HG03280 (cell line): ENCODE measurements at regions not wholly inside any gene's neighbourhood (a gene's known extent, or its start where the extent isn't known, plus 50 kb on each side); places are given as distances from the start of the nearest gene placed in this dataset.
"Not testable (repeated sequence)": the region's sequence is repeated elsewhere in the genome, so short reads cannot be mapped to it uniquely, and the experiment has no call there.

Experiments used
- ATAC-seq: cut with Tn5 transposase; IDR thresholded peaks from one replicate; pipeline ENCODE4 v1.9.1; 2021; ENCODE audit warnings: mild to moderate bottlenecking, moderate library complexity; ENCODE audit not compliant: unreplicated experiment

DNA sequence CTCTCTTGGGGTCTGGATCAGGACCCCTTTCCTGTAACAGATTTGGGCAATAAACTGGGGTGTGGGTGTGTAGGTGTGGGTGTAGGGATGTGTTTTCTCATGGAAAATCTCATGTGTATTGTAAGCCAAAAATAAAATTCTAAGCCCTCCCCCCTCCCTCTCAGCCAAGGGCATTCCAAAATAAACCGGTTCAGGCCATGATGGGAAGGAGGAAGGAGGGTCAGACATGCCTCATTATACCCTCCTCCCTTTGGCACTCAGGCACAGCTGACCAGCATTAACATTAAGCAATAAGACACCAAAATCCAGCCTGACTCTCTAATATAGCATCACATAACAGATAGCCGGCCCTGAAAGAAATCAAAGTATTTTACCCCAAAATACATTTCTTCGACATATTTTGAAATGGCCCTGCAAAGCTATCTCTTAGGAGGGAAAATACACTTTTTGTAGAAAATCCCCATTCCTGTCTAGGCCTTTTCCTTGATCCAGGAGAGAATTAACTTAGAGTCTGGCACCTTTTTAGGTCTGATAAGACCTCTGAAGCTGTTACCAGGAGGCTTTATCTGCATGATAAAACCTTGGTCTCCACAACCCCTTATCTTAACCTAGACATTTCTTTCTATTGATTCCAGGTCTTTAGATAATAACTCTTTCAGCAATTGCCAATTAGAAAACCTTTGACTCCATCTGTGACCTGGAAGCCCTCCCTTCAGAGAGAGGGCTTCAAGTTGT lies 128.7 kb upstream of the COL5A2 start:
- no peak for ATAC-seq

DNA sequence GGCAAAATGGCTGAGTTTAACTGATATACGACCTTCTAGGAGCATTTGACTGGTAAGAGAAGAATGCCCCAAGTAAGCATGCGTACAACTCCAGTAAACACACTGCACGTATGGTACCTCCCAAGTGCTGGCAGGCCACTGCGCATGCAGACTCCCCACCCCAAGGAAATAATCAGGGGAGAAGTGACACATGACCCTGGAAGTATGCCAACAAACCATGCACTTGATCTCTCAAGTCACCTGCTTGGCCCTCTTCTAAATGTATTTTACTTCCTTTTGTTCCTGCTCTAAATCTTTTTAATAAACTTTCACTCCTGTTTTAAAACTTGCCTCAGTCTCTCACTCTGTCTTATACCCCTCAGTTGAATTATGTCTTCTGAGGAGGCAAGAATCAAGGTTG lies 129.8 kb upstream of the COL5A2 start:
- no peak for ATAC-seq

DNA sequence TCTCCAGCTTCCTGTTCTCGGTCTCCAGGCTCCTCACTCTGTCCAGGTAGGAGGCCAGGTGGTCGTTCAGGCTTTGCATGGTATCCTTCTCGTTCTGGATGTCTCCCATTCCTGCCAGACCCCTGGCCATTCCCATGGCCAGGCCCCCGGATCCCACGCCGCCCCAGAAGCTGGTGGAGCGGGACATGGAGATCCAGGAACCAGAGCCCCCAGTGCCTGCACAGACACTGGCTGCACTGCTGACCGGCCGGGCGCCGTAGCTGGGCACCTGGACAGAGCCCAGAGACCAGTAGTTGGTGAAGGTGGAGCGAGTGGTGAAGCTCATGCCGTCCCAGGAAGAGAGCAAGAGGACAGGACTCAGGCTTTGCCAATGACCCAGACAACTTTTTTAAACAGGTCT lies 129.1 kb upstream of the WDR75 start:
- ATAC-seq, result no peak

DNA sequence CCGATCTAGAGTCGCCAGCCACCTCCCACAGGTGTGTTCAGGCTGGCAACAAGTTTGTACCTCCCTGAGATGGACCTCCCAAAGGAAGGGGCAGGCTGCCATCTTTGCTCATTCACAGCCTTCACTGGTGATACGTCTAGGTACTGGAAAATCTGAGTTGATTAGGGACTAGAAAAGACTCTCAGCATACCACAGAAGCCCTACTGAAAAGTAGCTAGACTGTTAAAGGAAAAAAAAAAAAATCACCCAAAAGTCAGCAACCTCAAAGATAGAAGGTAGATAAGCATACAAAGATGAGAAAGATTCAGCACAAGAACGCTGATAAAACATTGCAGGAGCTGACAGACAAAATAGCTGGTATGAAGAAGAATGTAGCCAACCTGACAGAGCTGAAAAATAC lies 128.6 kb upstream of the WDR75 start:
- no peak for ATAC-seq

DNA sequence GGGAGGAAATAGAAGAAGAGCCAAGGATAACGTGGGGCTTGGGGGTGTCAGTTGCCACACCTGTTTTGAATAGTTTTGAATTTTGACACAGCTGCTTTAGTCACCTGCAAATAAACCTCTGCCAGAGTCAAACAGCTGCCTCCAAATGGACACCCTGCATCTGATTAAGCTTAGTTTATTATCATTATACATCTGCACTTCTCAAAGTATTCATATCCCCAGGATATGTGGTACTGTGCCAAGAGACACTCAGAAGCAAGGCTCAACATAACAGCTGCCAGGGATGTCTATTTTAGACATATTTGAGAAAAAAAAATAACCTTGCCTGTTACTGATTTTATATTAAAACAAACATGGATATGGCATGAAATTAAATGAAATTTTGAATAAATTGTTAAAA lies 122.5 kb upstream of the WDR75 start:
- ATAC-seq, result no peak

DNA sequence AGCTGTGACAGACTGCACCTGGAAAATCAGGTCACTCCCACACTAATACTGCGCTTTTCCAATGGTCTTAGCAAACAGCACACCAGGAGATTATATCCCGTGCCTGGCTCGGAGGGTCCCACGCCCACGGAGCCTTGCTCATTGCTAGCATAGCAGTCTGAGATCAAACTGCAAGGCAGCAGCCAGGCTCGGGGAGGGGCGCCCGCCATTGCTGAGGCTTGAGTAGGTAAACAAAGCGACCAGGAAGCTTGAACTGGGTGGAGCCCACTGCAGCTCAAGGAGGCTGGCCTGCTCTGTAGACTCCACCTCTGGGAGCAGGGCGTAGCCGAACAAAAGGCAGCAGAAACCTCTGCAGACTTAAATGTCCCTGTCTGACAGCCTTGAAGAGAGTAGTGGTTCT lies 121.8 kb upstream of the WDR75 start:
- ATAC-seq, result not testable (repeated sequence)

DNA sequence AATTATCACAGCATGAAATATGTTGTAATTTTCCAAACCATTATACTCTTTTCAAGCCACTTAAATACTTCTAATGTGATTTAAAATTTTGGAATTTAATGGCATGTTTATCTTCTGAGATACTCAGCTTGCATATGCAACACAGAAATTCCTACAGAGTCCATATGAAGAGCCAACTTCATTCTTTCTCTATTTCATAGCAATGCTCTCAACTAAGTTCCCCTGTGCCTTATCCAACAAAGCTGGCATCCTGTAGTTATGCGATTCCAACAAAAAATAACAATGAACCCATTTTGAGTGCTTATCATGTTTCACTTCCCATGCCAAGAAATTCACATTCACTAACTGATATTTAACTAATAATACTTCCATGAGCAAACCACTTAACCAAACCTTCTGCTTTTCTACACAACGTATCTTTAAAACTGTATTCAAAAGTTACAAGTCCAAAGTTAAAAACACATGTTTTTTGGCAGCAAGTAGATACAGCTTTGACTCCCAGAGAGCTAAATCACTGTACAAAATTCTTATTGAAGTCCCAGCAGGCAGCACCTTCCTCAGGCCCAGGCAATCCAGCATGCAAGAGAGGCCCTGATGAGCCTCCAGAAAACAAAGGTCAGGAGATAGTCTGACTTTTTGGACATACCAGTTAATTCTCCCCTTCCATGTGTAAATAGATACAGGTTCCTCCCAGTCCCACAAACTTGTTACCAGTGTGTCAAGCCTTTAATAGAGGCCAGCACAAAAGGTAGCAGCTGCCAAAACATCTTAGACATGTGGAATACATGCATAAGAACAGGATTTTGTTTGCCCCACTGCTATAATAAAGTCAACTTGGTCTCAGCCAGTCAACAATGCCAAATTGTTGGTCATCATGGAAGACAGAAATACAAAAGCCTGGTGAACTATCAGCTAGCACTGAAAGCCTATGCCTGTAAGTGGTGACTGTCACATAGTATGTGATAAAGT lies 113.1 kb upstream of the WDR75 start:
- ATAC-seq, result no peak

DNA sequence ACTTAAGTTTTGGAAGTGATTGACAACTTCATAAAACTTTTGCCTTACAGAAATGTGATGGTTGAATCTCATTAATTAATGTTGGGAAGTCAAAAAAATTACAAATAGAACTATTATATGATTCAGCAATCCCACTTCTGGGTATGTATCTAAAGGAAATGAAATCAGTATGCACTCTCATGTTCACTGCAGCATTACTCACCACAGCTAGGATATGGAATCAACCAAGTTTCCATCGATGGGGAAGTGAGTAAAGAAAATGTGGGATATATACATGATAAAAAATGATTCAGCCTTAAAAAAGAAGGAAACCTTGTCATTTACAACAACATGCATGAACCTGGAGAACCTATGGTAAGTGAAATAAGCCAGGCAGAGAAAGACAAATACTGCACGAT lies 112.4 kb upstream of the WDR75 start:
- no peak for ATAC-seq

DNA sequence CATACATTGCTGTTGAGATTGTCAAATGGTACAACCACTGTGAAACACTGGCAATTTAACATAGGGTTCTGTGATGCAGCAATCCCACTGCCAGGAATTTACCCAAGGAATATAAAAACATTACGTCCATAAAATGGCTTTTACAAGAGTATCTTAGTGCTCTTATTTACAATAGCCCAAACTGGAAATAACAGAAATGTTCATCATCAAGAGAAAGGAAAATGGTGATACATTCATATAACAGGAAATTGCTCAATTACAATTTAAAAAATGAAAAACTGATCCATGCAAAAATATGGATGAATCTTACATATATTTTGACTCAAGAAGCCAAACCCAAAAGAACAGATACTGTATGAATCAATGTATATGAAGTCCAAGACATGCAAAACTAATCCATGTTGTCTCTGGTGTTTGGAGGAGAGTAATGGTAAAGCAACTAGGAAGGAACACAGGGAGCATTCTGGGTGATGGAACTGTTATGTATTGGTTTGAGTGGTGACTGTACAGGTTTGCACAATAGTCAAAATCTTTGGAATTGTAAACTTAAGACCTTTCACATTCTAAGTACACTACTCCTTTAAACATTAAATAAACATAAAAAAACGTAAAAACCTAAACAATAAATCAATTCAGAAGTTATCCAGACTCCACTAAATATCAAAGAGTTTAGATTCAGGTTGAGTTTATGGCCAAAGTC lies 104.8 kb upstream of the WDR75 start:
- ATAC-seq, result no peak

DNA sequence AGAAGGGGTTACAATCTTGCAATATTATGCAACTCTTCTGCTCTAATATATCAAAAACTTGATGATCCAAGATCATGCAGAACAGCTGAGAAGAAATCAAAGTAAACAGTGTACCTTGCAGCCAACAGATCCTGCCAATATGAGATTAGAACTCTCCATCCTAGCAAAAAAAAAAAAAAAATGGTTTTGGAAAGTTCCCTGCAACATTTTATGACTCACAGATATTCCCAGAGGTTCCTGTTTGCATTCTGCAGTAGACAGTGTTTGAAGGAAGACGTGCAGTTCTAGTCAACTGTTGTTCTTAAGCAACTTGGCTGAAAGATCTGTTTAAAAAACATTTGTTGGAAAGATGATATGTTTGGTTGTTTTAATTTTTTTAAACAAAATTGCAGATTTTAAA lies 103.6 kb upstream of the WDR75 start:
- ATAC-seq, result no peak

DNA sequence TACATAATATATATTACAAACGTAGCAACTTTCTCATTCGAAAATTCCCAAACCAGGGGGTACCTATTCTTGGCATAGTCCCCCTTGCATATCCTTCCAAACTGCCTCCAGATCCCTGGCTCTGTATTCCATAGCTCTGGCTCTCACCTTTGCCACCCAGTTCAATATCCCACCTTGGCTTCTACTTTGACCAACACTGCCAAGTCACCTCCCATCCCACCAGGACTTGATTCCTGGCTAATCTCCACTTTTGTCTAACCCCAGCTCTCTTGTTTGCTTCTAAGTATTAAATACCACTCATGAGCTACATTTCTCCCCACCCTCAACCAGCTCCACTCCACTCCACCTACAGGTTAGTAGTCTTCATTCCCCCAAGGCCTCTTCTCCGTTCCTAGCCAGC lies 103.2 kb upstream of the WDR75 start:
- ATAC-seq, result no peak

DNA sequence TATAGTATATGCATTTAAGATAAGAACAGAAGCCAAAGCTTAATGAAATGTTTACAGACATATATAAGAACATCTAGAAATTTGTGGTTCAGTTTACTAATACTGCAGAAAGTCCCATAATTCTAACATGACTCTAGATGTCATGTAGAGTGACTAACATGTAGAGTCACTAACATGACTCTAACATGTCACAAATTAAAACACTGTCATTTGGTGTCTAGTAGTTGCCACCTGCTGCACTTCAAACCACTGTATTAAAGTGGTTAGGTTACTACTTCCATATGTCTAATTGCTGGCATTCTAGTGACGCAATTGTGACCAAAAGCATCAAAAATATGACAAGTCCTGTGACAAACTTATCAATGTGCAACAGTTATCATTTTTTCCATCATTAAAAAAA lies 100.2 kb upstream of the WDR75 start:
- ATAC-seq, result no peak

DNA sequence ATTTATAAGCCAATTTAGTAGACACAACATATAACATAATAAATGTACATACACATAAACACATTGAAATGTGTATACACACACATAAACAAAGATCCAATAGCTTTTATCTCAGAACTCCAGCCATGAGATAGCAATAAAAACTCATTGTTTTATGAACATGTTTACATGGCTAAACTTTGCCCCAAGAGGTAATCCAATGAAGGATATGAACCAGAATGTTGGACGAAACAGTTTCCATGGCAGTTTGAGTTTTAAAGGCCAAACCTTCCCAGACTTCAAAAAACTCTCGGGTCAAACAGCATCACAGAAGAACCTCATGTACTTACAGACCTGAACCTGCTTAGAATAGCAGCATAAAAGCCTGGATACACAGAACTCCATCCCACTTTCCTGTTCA lies 97.2 kb upstream of the WDR75 start:
- ATAC-seq, result no peak

DNA sequence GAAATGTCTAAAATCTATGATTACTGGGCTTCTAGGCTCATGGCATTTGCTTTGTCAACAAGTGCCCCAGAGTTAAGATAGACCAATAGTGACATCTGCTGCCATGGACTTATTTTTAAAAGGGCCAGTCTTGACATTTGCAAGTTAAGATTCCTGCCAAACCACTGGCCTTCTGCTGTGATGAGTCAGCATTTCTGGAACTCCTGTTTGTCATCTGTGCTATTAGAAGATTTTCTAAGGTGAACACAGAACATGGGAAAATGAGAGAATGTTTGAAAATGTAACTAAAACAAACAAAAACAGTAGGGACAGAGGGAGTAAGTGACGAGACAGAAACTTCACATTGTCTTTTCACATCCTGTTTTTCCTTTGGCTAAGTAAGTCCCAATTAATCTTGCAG lies 93.7 kb upstream of the WDR75 start:
- ATAC-seq, result peak; percentile 80

DNA sequence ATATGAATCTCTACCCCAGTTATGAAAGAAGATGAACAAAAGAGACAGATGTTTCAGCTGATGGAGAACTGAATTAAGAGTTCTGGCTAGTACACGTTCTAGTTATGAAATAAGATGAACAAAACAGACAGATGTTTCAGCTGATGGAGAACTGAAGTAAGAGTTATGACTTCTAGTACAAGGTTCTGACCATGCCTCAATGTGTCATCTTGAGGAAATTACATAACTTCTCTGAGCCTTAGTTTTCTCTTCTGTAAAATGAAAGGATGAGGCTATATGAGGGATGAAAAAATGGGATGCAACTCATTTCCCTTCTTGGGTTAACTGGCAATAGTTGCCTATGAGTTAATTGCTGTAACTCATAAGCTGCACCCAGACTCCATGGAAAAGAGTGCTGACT lies 92.9 kb upstream of the WDR75 start:
- no peak for ATAC-seq

DNA sequence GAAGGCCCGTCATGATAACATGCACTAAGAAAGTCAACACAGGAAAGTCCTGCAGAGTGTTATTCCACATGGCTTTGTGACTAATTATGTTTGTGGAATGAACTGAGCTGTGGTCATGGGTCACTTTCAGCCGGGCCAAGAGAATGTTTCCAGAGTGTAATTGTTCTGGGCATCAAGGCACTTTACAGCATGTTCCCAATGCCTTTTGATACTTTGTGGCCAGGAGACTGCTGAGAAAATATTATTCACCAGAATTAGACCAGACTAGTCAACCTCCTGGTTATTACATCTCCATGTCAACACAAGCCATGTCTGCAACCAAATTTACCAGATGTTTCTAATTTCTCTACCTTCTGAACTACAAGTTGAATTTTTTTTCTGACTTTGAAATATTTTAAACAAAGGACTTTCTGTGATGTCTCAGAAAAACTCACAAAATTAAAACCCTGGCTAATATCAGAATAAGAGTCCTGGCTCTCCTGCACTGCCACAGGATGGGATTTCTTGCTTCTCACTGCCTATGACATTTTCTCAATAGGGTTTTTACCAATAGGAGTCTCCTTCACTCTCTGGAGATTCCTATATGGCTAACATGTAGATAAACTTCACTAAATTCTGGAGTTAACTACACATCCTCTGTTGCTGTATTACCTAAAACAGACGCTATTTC lies 90.6 kb upstream of the WDR75 start:
- ATAC-seq, result no peak

DNA sequence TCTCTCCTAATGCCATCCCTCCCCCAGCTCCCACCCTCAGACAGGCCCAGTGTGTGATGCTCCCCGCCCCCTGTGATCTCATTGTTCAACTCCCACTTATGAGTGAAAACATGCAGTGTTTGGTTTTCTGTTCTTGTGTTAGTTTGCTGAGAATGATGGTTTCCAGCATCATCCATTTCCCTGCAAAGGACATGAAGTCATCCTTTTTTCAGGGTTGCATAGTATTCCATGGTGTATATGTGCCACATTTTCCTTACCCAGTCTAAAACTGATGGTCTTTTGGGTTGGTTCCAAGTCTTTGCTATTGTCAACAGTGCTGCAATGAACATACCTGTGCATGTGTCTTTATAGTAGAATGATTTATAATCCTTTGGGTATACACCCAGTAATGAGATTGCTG lies 89.3 kb upstream of the WDR75 start:
- not testable (repeated sequence) for ATAC-seq

DNA sequence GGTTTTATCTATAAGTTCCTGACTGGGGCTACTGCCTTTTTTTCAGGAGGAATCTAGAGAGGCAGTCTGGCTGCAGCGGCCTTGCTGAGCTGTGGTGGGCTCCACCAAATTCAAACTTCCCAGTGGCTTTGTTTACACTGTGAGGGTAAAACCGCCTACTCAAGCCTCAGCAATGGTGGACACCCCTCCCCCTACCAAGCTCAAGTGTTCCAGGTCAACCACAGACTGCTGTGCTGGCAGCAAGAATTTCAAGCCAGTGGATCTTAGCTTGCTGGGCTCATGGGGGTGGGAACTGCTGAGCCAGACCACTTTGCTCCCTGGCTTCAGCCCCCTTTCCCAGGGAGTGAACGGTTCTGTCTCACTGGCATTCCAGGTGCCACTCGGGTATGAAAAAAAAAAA lies 83.9 kb upstream of the WDR75 start:
- not testable (repeated sequence) for ATAC-seq

DNA sequence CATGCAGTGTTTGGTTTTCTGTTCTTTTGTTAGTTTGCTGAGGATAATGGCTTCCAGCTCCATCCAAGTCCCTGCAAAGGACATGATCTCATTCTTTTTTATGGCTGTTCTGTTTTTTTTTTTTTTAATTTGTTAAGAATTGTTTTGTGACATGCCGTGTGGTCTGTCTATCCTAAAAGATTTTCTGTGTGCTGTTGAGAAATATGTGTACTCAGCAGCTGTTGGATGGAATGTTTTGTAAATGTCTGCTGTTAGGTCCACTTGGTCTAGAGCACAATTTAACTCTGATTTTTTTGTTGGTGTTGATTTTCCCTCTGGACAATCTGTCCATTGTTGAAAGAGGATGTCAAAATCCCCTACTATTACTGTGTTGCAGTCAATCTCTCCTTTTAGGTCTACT lies 80.4 kb upstream of the WDR75 start:
- ATAC-seq, result no peak

DNA sequence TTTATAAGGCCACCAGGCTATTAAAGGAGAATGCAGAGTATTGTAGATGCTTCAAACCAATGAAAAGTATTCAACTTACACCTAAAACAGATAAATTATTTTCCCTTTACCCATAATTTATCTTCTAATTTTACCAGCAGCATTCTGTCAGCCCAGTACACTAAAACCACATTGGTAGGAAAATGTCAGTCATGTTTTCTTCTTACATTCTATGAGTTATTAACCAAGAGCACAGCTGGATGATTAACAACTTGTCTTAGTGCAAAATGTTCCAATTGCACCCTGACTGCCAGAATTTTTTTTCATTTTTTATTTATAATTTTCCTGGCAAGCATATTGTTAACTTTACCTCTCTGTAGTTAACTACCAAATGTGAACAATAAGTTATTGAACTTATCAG lies 79.0 kb upstream of the WDR75 start:
- no peak for ATAC-seq

DNA sequence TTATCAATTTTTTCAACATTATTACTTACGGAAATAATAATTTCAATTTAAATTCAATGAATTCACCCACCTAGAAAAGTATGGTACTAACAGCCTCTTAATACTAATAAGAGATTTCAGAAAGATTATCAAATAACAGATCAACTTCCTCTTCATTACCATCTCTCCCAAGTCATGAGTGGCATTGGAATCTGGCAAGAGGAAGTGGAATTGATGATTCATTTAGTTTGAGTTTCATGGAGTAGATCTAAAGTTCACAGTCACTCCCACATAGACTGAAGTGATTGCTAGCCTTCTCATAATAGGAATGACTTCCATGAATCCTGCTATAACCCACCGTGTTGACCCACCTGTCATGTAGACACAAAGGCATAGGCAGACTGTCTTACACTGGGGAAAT lies 77.7 kb upstream of the WDR75 start:
- ATAC-seq, result no peak
